Fibroblast of upper back skin (primary cell): ENCODE measurements at regions not wholly inside any gene's neighbourhood (a gene's known extent, or its start where the extent isn't known, plus 50 kb on each side); places are given as distances from the start of the nearest gene placed in this dataset.

Experiments
- DNase-seq: peaks from one replicate; pipeline ENCODE4 v3.0.0-alpha.2; 2013

- DNase-seq: no peak
Observed at GRCh38 chr15:67892559-67893377, 52.9 kb upstream of the RNU6-1 start.

GRCh38 chr15:67895237-67895636, 55.4 kb upstream of the RNU6-1 start:
- DNase-seq: no peak

- no peak for DNase-seq
Observed at GRCh38 chr15:67897646-67898339, 57.9 kb upstream of the RNU6-1 start.

GRCh38 chr15:67899596-67900283, 59.9 kb upstream of the RNU6-1 start:
- no peak for DNase-seq

GRCh38 chr15:67900621-67901147, 60.8 kb upstream of the RNU6-1 start:
- no peak for DNase-seq

- DNase-seq: no peak
Observed at GRCh38 chr15:67901922-67902321, 62.1 kb upstream of the RNU6-1 start.

GRCh38 chr15:67902579-67903009, 62.7 kb upstream of the RNU6-1 start:
- no peak for DNase-seq

GRCh38 chr15:67903708-67904107, 63.9 kb upstream of the RNU6-1 start:
- DNase-seq: no peak

- DNase-seq: no peak
Observed at GRCh38 chr15:67905628-67906027, 65.8 kb upstream of the RNU6-1 start.

GRCh38 chr15:67906382-67906781, 66.5 kb upstream of the RNU6-1 start:
- DNase-seq: no peak

GRCh38 chr15:67907184-67907723, 67.4 kb upstream of the RNU6-1 start:
- DNase-seq: no peak

- DNase-seq: no peak
Observed at GRCh38 chr15:67908756-67909155, 68.9 kb upstream of the RNU6-1 start.

GRCh38 chr15:67911727-67912126, 71.9 kb upstream of the RNU6-1 start:
- no peak for DNase-seq

GRCh38 chr15:67914028-67914427, 74.2 kb upstream of the RNU6-1 start:
- DNase-seq: no peak

GRCh38 chr15:67914537-67915460, 75.0 kb upstream of the RNU6-1 start:
- peak; percentile 75 for DNase-seq

GRCh38 chr15:67915461-67916374, 75.9 kb upstream of the RNU6-1 start:
- no peak for DNase-seq

- DNase-seq: no peak
Observed at GRCh38 chr15:67916565-67916964, 76.7 kb upstream of the RNU6-1 start.

- DNase-seq: no peak
Observed at GRCh38 chr15:67917037-67917436, 77.2 kb upstream of the RNU6-1 start.

- no peak for DNase-seq
Observed at GRCh38 chr15:67917636-67918035, 77.8 kb upstream of the RNU6-1 start.

GRCh38 chr15:67918205-67918861, 78.5 kb upstream of the RNU6-1 start:
- no peak for DNase-seq
